Activated gamma-delta T cell treated with anti-CD3 and anti-CD28 coated beads, Interleukin-2, amount 50 U/mL, for 16 hours (primary cell): ENCODE measurements at regions not wholly inside any gene's neighbourhood (a gene's known extent, or its start where the extent isn't known, plus 50 kb on each side); places are given as distances from the start of the nearest gene placed in this dataset.

Experiments used
- DNase-seq: peaks from one replicate; pipeline ENCODE4 v3.0.0-alpha.2; 2020; ENCODE audit warnings: low read depth

- DNase-seq, result no peak
Measured at GRCh38 chr21:38556390-38556789, 58.1 kb upstream of the ERG start.

GRCh38 chr21:38561205-38561604 lies 62.9 kb upstream of the ERG start:
- DNase-seq, result no peak

- DNase-seq, result no peak
Measured at GRCh38 chr21:38561613-38562581, 63.6 kb upstream of the ERG start.

GRCh38 chr21:38567335-38567969 lies 69.2 kb upstream of the ERG start:
- DNase-seq, result no peak

GRCh38 chr21:38567970-38568360 lies 69.7 kb upstream of the ERG start:
- no peak for DNase-seq

GRCh38 chr21:38569733-38570132 lies 71.5 kb upstream of the ERG start:
- DNase-seq, result no peak

- DNase-seq, result no peak
Measured at GRCh38 chr21:38570596-38570995, 72.3 kb upstream of the ERG start.

GRCh38 chr21:38574895-38575575 lies 76.8 kb upstream of the ERG start:
- DNase-seq, result no peak

- DNase-seq, result no peak
Measured at GRCh38 chr21:38577887-38578286, 79.6 kb upstream of the ERG start.

- no peak for DNase-seq
Measured at GRCh38 chr21:38590449-38591217, 92.4 kb upstream of the ERG start.

GRCh38 chr21:38591218-38591537 lies 92.9 kb upstream of the ERG start:
- no peak for DNase-seq

- no peak for DNase-seq
Measured at GRCh38 chr21:38596264-38597042, 98.2 kb upstream of the ERG start.

- no peak for DNase-seq
Measured at GRCh38 chr21:38597421-38597820, 99.1 kb upstream of the ERG start.

GRCh38 chr21:38598413-38598812 lies 100.1 kb upstream of the ERG start:
- DNase-seq, result no peak

GRCh38 chr21:38599381-38599975 lies 101.2 kb upstream of the ERG start:
- no peak for DNase-seq

GRCh38 chr21:38600106-38600505 lies 101.8 kb upstream of the ERG start:
- no peak for DNase-seq

- DNase-seq, result no peak
Measured at GRCh38 chr21:38605236-38605635, 107.0 kb upstream of the ERG start.

- no peak for DNase-seq
Measured at GRCh38 chr21:38609580-38609979, 111.3 kb upstream of the ERG start.

- no peak for DNase-seq
Measured at GRCh38 chr21:38610623-38611251, 112.5 kb upstream of the ERG start.

GRCh38 chr21:38611277-38611676 lies 113.0 kb upstream of the ERG start:
- DNase-seq, result no peak

GRCh38 chr21:38613686-38614085 lies 115.4 kb upstream of the ERG start:
- DNase-seq, result no peak
